GM23338 (cell line): ENCODE measurements at regions not wholly inside any gene's neighbourhood (a gene's known extent, or its start where the extent isn't known, plus 50 kb on each side); places are given as distances from the start of the nearest gene placed in this dataset.

Experiments
- ATAC-seq: fragments of 200-7000 bp; cut with Tn5 transposase; 3 replicates; pipeline ENCODE4 v1.9.1; 2020
- DNase-seq: peaks from one replicate; pipeline ENCODE4 v3.0.0-alpha.2; 2015; ENCODE audit warnings: low spot score
- H2AFZ ChIP-seq: fragments of 200-600 bp; sonication (generic); 2 replicates; pipeline ENCODE4 v1.8.0; 2016; ENCODE audit warnings: antibody characterized with exemption, mild to moderate bottlenecking, moderate library complexity
- H3F3A ChIP-seq: fragments of 200-600 bp; sonication (generic); replicated peaks from 2 replicates; pipeline ENCODE4 v1.8.0; 2017; ENCODE audit warnings: antibody characterized with exemption, mixed run types, low read depth
- H3K27ac ChIP-seq: fragments of 200-600 bp; sonication (generic); 2 replicates; pipeline ENCODE4 v1.6.1; 2016; ENCODE audit warnings: low read depth
- H3K27me3 ChIP-seq: fragments of 200-600 bp; sonication (generic); 2 replicates; pipeline ENCODE4 v1.8.0; 2016; ENCODE audit warnings: mild to moderate bottlenecking, mixed run types, moderate library complexity; ENCODE audit not compliant: insufficient read depth
- H3K36me3 ChIP-seq: fragments of 200-600 bp; sonication (generic); 2 replicates; pipeline ENCODE4 v1.8.0; 2016; ENCODE audit warnings: mild to moderate bottlenecking; ENCODE audit not compliant: insufficient read depth
- H3K4me1 ChIP-seq: fragments of 200-600 bp; sonication (generic); 2 replicates; pipeline ENCODE4 v1.8.0; 2016; ENCODE audit warnings: mild to moderate bottlenecking, moderate library complexity; ENCODE audit not compliant: insufficient read depth
- H3K4me2 ChIP-seq: fragments of 200-600 bp; sonication (generic); 2 replicates; pipeline ENCODE4 v1.7.1; 2017; ENCODE audit warnings: mixed run types
- H3K4me3 ChIP-seq: fragments of 200-600 bp; sonication (generic); 2 replicates; pipeline ENCODE4 v1.6.1; 2016; ENCODE audit warnings: mixed run types
- H3K79me2 ChIP-seq: fragments of 200-600 bp; sonication (generic); replicated peaks from 2 replicates; pipeline ENCODE4 v1.8.0; 2017; ENCODE audit warnings: mild to moderate bottlenecking; ENCODE audit not compliant: insufficient read depth
- H3K9me2 ChIP-seq: fragments of 200-600 bp; sonication (generic); 2 replicates; pipeline ENCODE4 v1.8.0; 2017; ENCODE audit not compliant: insufficient read depth
- H4K20me1 ChIP-seq: fragments of 200-600 bp; sonication (generic); replicated peaks from 2 replicates; pipeline ENCODE4 v1.8.0; 2017; ENCODE audit warnings: mild to moderate bottlenecking; ENCODE audit not compliant: insufficient read depth
- H3K27ac Mint-ChIP-seq: 2 replicates; pipeline ENCODE4 v1.8.0; 2020; ENCODE audit warnings: inconsistent platforms, mild to moderate bottlenecking, moderate library complexity, mixed read lengths
- H3K27me3 Mint-ChIP-seq: 3 replicates; pipeline ENCODE4 v1.8.0; 2022; ENCODE audit warnings: low read depth, mild to moderate bottlenecking, moderate library complexity, mixed read lengths, inconsistent platforms; ENCODE audit not compliant: insufficient read depth, poor library complexity
- H3K36me3 Mint-ChIP-seq: 3 replicates; pipeline ENCODE4 v1.8.0; 2021; ENCODE audit warnings: low read depth, mild to moderate bottlenecking, inconsistent platforms, moderate library complexity, mixed read lengths
- H3K4me1 Mint-ChIP-seq: 3 replicates; pipeline ENCODE4 v1.8.0; 2020; ENCODE audit warnings: mild to moderate bottlenecking, inconsistent platforms, mixed read lengths
- H3K4me3 Mint-ChIP-seq: 3 replicates; pipeline ENCODE4 v1.8.0; 2021; ENCODE audit warnings: moderate library complexity, mild to moderate bottlenecking, inconsistent platforms, mixed read lengths
- H3K9me3 Mint-ChIP-seq: 3 replicates; pipeline ENCODE4 v1.8.0; 2020; ENCODE audit warnings: moderate library complexity, mild to moderate bottlenecking, inconsistent platforms, mixed read lengths
- ETS1 ChIP-seq: IDR thresholded peaks from 2 replicates; pipeline ENCODE4 v1.6.1; 2016; ENCODE audit warnings: antibody characterized with exemption
- EZH2 ChIP-seq: fragments of 200-600 bp; sonication (generic); IDR thresholded peaks from one replicate; pipeline ENCODE4 v1.8.0; 2017; ENCODE audit warnings: antibody characterized with exemption, mild to moderate bottlenecking, low read depth; ENCODE audit not compliant: unreplicated experiment
- EZH2phosphoT487 ChIP-seq: fragments of 200-600 bp; sonication (generic); IDR thresholded peaks from one replicate; pipeline ENCODE4 v1.8.1; 2018; ENCODE audit warnings: antibody characterized with exemption; ENCODE audit not compliant: unreplicated experiment
- JUNB ChIP-seq: IDR thresholded peaks from one replicate; pipeline ENCODE4 v1.6.1; 2016; ENCODE audit warnings: antibody characterized with exemption; ENCODE audit not compliant: unreplicated experiment
- NANOG ChIP-seq: IDR thresholded peaks from 2 replicates; pipeline ENCODE4 v1.6.1; 2016; ENCODE audit warnings: antibody characterized with exemption, borderline replicate concordance
- REST ChIP-seq: IDR thresholded peaks from one replicate; pipeline ENCODE4 v1.6.1; 2018; ENCODE audit warnings: antibody characterized with exemption; ENCODE audit not compliant: unreplicated experiment
- STAT1 ChIP-seq: IDR thresholded peaks from one replicate; pipeline ENCODE4 v1.6.1; 2016; ENCODE audit warnings: antibody characterized with exemption; ENCODE audit not compliant: unreplicated experiment
- ZNF331 ChIP-seq: fragments of 250-450 bp; sonication (Bioruptor Pico); IDR thresholded peaks from 2 replicates; pipeline ENCODE4 v1.5.0; 2020; ENCODE audit warnings: low read depth, mild to moderate bottlenecking, moderate library complexity
- TF ChIP-seq, protein P1 (sequence below): fragments of 250-450 bp; sonication (Bioruptor Pico); IDR thresholded peaks from 2 replicates; pipeline ENCODE4 v1.5.0; 2020; ENCODE audit warnings: mild to moderate bottlenecking, moderate library complexity

DNA sequence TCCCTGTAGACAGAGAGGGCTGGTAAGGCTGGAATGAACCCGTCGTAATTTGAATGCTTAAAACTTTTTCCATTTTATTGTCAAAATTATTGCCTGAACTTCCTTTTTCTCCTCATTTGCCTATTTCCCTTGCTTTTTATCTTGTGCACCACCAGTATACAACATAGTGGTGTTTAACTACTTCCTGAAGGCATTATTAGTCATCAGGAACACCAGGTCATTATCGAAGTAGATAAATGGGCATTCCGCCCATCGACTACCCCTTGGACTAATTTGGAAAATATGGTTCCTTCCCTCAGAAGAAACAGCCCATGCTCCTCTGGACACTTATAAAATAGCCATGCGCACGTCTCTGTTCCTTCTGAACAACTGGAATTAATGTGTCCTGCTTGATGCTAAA is 232.1 kb downstream of the TM9SF2 start:
- Mint-ChIP-seq H3K9me3 (no peaks in the 10 kb centered on the region), H3K4me1 (peaks cover 62% of the 10 kb centered on the region), H3K27ac (peak overlapping the region; percentile 85; the same call in 1 of the 2 replicates), H3K4me3 (no peak overlapping the region), H3K36me3 (no peaks in the 10 kb centered on the region), H3K27me3 (peaks cover 2% of the 10 kb centered on the region)
- H3K4me2 ChIP-seq = peak overlapping the region; percentile 28
- no peaks in the 10 kb centered on the region for H3K36me3 ChIP-seq
- ATAC-seq = no peak
- TF ChIP-seq ETS1 (no peak), EZH2phosphoT487 (no peak), EZH2 (no peak)
- no peaks in the 10 kb centered on the region for H3F3A ChIP-seq
- no peaks in the 10 kb centered on the region for H3K79me2 ChIP-seq
- no peak overlapping the region for H2AFZ ChIP-seq
- no peaks in the 10 kb centered on the region for H4K20me1 ChIP-seq
- H3K4me1 ChIP-seq = peaks cover 44% of the 10 kb centered on the region
- DNase-seq = no peak
- no peak overlapping the region for H3K4me3 ChIP-seq
- 0 out of 2 replicates have a peak overlapping the region, but pooled peaks have one; percentile 7 for H3K27ac ChIP-seq
- H3K9me2 ChIP-seq = no peaks in the 10 kb centered on the region
- H3K27me3 ChIP-seq = no peaks in the 10 kb centered on the region

DNA sequence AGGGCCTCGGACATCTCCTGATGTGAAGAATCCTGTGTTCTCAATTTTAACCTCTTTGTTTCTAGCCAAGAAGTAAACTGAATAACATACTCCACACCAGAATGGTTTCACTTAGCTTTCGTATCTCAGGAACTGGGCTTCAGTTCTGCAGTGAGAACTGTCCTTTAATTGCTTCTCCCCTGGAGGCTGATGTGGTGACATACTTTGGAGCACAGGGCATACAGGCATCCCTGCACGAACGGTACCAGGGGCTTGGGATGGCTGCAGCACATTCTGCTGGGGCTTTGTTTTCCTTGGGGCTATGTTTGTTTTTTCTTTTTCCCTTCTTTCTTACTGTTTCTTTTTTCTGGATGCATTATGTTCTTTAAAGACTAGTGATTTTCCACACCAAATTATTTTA is 230.5 kb downstream of the TM9SF2 start:
- peaks cover 47% of the 10 kb centered on the region for H3K4me1 ChIP-seq
- H3F3A ChIP-seq = no peaks in the 10 kb centered on the region
- H4K20me1 ChIP-seq = no peaks in the 10 kb centered on the region
- H3K4me3 ChIP-seq = no peak overlapping the region
- Mint-ChIP-seq H3K4me3 (no peak overlapping the region; the same call in 2 of the 3 replicates), H3K4me1 (peaks cover 56% of the 10 kb centered on the region), H3K27me3 (peaks cover 2% of the 10 kb centered on the region), H3K9me3 (no peaks in the 10 kb centered on the region), H3K36me3 (no peaks in the 10 kb centered on the region; the same call in 2 of the 3 replicates), H3K27ac (peak overlapping the region; percentile 25)
- no peaks in the 10 kb centered on the region for H3K9me2 ChIP-seq
- no peaks in the 10 kb centered on the region for H3K27me3 ChIP-seq
- H3K79me2 ChIP-seq = no peaks in the 10 kb centered on the region
- ATAC-seq = peak; percentile 60
- H3K36me3 ChIP-seq = no peaks in the 10 kb centered on the region
- no peak overlapping the region for H3K27ac ChIP-seq
- no peak overlapping the region for H3K4me2 ChIP-seq
- DNase-seq = peak; percentile 48
- H2AFZ ChIP-seq = no peak overlapping the region
- TF ChIP-seq, protein P1, sequence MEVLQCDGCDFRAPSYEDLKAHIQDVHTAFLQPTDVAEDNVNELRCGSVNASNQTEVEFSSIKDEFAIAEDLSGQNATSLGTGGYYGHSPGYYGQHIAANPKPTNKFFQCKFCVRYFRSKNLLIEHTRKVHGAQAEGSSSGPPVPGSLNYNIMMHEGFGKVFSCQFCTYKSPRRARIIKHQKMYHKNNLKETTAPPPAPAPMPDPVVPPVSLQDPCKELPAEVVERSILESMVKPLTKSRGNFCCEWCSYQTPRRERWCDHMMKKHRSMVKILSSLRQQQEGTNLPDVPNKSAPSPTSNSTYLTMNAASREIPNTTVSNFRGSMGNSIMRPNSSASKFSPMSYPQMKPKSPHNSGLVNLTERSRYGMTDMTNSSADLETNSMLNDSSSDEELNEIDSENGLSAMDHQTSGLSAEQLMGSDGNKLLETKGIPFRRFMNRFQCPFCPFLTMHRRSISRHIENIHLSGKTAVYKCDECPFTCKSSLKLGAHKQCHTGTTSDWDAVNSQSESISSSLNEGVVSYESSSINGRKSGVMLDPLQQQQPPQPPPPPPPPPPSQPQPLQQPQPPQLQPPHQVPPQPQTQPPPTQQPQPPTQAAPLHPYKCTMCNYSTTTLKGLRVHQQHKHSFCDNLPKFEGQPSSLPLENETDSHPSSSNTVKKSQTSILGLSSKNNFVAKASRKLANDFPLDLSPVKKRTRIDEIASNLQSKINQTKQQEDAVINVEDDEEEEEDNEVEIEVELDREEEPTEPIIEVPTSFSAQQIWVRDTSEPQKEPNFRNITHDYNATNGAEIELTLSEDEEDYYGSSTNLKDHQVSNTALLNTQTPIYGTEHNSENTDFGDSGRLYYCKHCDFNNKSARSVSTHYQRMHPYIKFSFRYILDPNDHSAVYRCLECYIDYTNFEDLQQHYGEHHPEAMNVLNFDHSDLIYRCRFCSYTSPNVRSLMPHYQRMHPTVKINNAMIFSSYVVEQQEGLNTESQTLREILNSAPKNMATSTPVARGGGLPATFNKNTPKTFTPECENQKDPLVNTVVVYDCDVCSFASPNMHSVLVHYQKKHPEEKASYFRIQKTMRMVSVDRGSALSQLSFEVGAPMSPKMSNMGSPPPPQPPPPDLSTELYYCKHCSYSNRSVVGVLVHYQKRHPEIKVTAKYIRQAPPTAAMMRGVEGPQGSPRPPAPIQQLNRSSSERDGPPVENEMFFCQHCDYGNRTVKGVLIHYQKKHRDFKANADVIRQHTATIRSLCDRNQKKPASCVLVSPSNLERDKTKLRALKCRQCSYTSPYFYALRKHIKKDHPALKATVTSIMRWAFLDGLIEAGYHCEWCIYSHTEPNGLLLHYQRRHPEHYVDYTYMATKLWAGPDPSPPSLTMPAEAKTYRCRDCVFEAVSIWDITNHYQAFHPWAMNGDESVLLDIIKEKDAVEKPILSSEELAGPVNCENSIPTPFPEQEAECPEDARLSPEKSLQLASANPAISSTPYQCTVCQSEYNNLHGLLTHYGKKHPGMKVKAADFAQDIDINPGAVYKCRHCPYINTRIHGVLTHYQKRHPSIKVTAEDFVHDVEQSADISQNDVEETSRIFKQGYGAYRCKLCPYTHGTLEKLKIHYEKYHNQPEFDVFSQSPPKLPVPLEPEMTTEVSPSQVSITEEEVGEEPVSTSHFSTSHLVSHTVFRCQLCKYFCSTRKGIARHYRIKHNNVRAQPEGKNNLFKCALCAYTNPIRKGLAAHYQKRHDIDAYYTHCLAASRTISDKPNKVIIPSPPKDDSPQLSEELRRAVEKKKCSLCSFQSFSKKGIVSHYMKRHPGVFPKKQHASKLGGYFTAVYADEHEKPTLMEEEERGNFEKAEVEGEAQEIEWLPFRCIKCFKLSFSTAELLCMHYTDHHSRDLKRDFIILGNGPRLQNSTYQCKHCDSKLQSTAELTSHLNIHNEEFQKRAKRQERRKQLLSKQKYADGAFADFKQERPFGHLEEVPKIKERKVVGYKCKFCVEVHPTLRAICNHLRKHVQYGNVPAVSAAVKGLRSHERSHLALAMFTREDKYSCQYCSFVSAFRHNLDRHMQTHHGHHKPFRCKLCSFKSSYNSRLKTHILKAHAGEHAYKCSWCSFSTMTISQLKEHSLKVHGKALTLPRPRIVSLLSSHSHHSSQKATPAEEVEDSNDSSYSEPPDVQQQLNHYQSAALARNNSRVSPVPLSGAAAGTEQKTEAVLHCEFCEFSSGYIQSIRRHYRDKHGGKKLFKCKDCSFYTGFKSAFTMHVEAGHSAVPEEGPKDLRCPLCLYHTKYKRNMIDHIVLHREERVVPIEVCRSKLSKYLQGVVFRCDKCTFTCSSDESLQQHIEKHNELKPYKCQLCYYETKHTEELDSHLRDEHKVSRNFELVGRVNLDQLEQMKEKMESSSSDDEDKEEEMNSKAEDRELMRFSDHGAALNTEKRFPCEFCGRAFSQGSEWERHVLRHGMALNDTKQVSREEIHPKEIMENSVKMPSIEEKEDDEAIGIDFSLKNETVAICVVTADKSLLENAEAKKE (CRISPR knock-in tag) = no peak
- TF ChIP-seq NANOG (no peak), EZH2phosphoT487 (no peak), ETS1 (no peak), EZH2 (no peak), ZNF331 (CRISPR knock-in tag) (no peak), REST (no peak), JUNB (no peak), STAT1 (no peak)
